Right atrium auricular region (tissue), 2 donors: ENCODE measurements at regions not wholly inside any gene's neighbourhood (a gene's known extent, or its start where the extent isn't known, plus 50 kb on each side); places are given as distances from the start of the nearest gene placed in this dataset.

ENCODE experiments used
- DNase-seq: peaks from one replicate; pipeline ENCODE4 v3.0.0-alpha.2; 2019; ENCODE audit warnings: low spot score
- H3K27ac ChIP-seq, 2 donors: fragments of 200-600 bp; sonication (generic); 1 replicate in 1 of 2; 2 replicates in 1 of 2; pipeline ENCODE4 v1.5.1; 2016 to 2019
- H3K27me3 ChIP-seq, 2 donors: fragments of 200-600 bp; sonication (generic); one replicate each; pipeline versions ENCODE4 v1.5.1 to v1.6.0; 2017 to 2019
- H3K36me3 ChIP-seq: fragments of 200-600 bp; sonication (generic); one replicate; pipeline ENCODE4 v1.5.1; 2016
- H3K4me1 ChIP-seq, 2 donors: fragments of 200-600 bp; sonication (generic); one replicate each; pipeline versions ENCODE4 v1.5.1 to v1.6.0; 2017 to 2019
- H3K4me3 ChIP-seq, 2 donors: fragments of 200-600 bp; sonication (generic); 1 replicate in 1 of 2; 2 replicates in 1 of 2; pipeline ENCODE4 v1.5.1; 2017 to 2019; ENCODE audit warnings: mild to moderate bottlenecking in 1 of 2, moderate library complexity in 1 of 2
- H3K9me3 ChIP-seq, 2 donors: fragments of 200-600 bp; sonication (generic); one replicate each; pipeline ENCODE4 v1.5.1; 2019
- TF ChIP-seq, protein P1 (sequence below), 2 donors: fragments of 200-600 bp; sonication (generic); IDR thresholded peaks; one replicate each; pipeline ENCODE4 v1.5.1; 2019; ENCODE audit warnings: antibody characterized with exemption in 2 of 2

DNA sequence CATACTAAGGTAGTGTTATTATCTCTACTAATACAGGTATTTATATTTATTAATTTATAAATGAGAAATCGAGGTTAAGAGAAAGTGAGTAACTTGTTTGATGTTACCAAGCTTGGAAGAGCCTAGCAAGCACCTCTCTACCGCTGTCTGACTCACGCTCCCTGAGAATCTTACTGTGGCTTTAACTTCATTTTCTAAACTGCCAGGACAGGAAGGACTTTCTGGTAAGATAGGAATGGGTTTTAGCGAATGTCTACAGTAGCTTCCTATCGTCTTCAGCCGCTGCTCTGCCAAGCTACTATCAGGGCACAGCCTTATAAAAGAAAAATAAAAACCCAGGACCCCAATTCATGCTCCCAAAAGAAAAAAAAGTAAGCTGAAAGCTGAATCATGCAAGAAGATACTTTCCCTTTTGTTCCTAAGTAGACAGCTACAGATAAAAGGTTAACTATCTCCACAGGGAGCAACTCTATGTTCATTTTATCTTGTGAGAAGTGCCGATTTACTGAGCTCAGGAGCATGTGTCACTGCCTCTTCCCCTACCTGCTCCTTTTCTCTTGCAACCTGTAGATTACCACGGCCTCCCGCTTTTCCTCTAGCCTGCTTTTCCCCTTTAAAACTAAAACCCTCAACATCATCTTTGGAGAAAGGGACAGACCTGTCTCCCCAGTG lies 60.2 kb downstream of the THNSL1 start:
- no peak for DNase-seq
- H3K9me3 ChIP-seq: no peaks in the 10 kb centered on the region
- no peak overlapping the region for H3K4me3 ChIP-seq
- TF ChIP-seq, protein P1, sequence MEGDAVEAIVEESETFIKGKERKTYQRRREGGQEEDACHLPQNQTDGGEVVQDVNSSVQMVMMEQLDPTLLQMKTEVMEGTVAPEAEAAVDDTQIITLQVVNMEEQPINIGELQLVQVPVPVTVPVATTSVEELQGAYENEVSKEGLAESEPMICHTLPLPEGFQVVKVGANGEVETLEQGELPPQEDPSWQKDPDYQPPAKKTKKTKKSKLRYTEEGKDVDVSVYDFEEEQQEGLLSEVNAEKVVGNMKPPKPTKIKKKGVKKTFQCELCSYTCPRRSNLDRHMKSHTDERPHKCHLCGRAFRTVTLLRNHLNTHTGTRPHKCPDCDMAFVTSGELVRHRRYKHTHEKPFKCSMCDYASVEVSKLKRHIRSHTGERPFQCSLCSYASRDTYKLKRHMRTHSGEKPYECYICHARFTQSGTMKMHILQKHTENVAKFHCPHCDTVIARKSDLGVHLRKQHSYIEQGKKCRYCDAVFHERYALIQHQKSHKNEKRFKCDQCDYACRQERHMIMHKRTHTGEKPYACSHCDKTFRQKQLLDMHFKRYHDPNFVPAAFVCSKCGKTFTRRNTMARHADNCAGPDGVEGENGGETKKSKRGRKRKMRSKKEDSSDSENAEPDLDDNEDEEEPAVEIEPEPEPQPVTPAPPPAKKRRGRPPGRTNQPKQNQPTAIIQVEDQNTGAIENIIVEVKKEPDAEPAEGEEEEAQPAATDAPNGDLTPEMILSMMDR (IDR thresholded peaks at IDR 0.05): no peak
- no peak overlapping the region for H3K27ac ChIP-seq
- no peaks in the 10 kb centered on the region for H3K27me3 ChIP-seq
- no peaks in the 10 kb centered on the region for H3K36me3 ChIP-seq
- peaks cover 0 to 11% of the 10 kb centered on the region in 2 donors for H3K4me1 ChIP-seq

DNA sequence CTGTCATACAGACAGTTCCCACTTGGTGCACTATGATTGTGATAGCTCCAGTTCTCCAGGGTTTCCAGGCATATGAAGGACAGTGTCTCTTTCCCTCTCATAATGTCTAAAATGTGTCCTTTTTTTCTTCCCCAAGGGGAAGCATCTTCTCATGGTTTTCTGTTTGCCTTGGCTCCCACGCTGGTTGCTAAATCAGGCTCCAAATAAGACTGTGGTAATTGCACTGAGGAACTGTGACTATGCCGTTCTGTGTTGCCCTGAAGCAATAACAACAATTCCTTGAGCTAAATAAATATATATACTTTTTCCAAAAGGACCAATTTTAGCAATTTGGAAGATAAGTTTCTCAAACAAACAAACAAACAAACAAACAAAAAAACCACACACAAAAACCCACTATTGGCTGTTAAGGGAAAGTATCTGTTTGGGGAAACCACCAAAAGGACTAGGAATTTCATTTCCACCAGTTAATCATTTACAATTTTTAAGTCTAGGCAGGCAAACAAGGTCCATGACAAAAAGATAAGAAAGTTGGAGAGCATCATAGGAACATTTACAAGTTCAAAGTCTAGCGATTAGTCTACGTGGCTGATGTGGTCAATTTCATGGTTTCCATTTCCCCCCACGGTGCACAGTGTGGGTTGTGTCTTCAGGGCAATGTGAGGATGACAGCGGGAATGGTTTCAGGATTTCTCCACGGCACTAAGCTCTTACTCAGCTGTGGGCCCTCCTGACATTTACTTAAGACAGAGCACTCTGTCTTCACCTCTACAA lies 62.4 kb downstream of the THNSL1 start:
- peaks cover 0 to 18% of the 10 kb centered on the region in 2 donors for H3K4me1 ChIP-seq
- no peak overlapping the region for H3K4me3 ChIP-seq
- no peak overlapping the region for H3K27ac ChIP-seq
- DNase-seq: no peak
- TF ChIP-seq, protein P1 (IDR thresholded peaks at IDR 0.05): no peak
- H3K36me3 ChIP-seq: no peaks in the 10 kb centered on the region
- no peaks in the 10 kb centered on the region for H3K9me3 ChIP-seq
- H3K27me3 ChIP-seq: no peaks in the 10 kb centered on the region

DNA sequence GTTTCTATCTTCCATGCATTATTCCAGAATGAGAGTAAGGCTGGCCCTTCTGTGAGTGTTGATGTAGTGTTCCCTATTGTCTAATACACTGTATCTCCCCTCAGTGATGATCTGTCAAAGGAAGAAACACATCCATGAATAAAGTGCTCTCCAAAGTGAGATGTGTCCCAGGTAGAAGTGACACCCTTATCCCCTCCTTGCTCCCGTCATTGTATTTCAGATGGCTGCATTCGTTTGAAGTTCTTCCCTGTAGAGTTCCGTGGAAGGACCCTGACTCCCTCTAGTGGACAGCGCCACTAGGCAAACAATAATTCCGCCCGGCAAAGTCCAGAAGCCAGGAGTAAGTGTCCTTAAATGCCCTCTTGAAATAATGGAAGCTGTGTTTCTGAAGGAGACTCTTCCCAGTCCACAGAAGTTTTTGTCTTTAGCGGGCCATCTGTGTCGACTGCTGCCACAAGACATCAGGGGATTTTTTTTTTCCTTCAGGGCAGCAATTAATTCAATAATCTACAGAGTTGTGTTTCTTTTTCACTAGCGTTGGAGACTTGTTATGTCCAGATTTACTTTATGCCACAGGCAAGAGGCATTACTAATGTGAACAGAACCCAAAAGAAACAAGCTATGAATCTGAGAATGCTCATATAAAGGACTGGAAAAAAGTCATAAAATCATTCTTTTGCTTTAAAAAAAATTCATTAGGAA lies 64.6 kb downstream of the THNSL1 start:
- Histone ChIP-seq H3K27ac (peak overlapping the region; percentile 11 to 50), H3K36me3 (no peaks in the 10 kb centered on the region), H3K27me3 (no peaks in the 10 kb centered on the region), H3K9me3 (no peaks in the 10 kb centered on the region), H3K4me1 (peaks cover 0 to 18% of the 10 kb centered on the region in 2 donors), H3K4me3 (no peak overlapping the region)
- peak; percentile 90 for DNase-seq
- TF ChIP-seq, protein P1 (IDR thresholded peaks at IDR 0.05): peak; percentile 54 to 93

DNA sequence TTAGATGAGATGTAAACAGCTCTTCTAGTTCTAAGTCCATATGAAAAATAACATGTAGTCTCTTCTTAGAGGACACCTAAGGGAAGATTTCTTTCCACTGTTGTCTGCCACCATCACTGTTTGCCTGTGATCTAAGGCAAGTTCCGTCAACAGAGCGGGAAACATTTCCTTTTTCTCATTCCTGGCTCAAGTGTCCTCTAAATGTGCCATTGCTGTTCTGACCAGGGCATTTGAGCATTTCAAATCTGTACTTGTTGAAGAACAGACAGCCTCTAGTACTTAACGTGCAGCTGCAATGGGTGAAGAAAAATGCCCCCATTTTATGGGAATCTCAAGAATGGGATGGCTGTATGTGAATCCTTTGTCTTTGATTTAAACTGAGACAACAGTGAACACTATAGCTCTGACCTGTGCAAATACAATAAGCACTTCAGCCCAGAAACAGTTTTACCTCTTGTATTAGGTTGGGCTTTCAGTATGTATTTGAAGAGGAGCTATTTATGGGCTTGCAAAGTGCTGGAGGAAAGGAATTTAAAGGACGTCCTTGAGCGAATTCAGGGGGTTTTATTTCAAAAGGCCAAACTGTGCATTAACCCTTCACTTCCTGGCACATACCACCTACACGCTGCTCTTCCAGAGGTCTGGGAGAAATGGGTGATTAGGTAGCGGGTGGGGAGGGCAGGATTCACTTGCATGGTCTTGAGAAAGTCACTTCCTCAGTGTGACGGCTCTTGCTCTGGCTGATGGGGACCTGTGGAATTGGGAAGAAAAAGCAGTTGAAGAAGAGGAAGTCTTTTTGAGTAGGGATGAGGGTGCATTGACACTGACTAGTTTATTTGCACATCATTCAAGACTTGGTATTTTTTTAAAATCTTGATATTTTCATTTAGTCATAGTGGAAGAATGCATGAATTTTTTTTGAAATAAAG lies 66.1 kb downstream of the THNSL1 start:
- DNase-seq: no peak
- TF ChIP-seq, protein P1 (IDR thresholded peaks at IDR 0.05): no peak
- H3K27ac ChIP-seq: no peak overlapping the region

GRCh38 chr10:25083546-25084111 lies 67.2 kb downstream of the THNSL1 start:
- H3K27me3 ChIP-seq: no peaks in the 10 kb centered on the region
- DNase-seq: no peak
- H3K9me3 ChIP-seq: no peaks in the 10 kb centered on the region
- H3K4me3 ChIP-seq: no peak overlapping the region
- no peaks in the 10 kb centered on the region for H3K36me3 ChIP-seq
- TF ChIP-seq, protein P1 (IDR thresholded peaks at IDR 0.05): no peak
- peaks cover 0 to 18% of the 10 kb centered on the region in 2 donors for H3K4me1 ChIP-seq
- H3K27ac ChIP-seq: no peak overlapping the region

More for the DNA sequence above, 66.1 kb downstream of the THNSL1 start:
- no peaks in the 10 kb centered on the region for H3K9me3 ChIP-seq
- no peaks in the 10 kb centered on the region for H3K36me3 ChIP-seq
- H3K4me3 ChIP-seq: no peak overlapping the region
- H3K27me3 ChIP-seq: no peaks in the 10 kb centered on the region
- H3K4me1 ChIP-seq: peaks cover 0 to 18% of the 10 kb centered on the region in 2 donors
